BJ (cell line): ENCODE measurements at regions not wholly inside any gene's neighbourhood (a gene's known extent, or its start where the extent isn't known, plus 50 kb on each side); places are given as distances from the start of the nearest gene placed in this dataset.
"Not testable (repeated sequence)": the region's sequence is repeated elsewhere in the genome, so short reads cannot be mapped to it uniquely, and the experiment has no call there.

Source experiments
- CTCF ChIA-PET: fragments of 350-600 bp; formaldehyde crosslinking; extraction: SDS; loops from one replicate; lab custom pipeline; 2021; ENCODE audit warnings: antibody characterized with exemption, inconsistent platforms; lab: Yijun Ruan, JAX
- POLR2A ChIA-PET: fragments of 300-600 bp; sonication (Branson Sonifier 250); formaldehyde crosslinking; extraction: SDS; loops from one replicate; lab custom pipeline; 2021; ENCODE audit warnings: antibody characterized with exemption; lab: Charles Lee
- DNase-seq: peaks from one replicate; pipeline ENCODE4 v3.0.0-alpha.2; 2011; ENCODE audit warnings: low read depth
- H3K27me3 ChIP-seq: 2 replicates; pipeline ENCODE4 v1.6.0; 2011; ENCODE audit warnings: low read length; ENCODE audit not compliant: control insufficient read depth, insufficient read depth
- H3K36me3 ChIP-seq: 2 replicates; pipeline ENCODE4 v1.5.1; 2011; ENCODE audit warnings: low read length; ENCODE audit not compliant: control insufficient read depth, insufficient read depth
- H3K4me3 ChIP-seq: 2 replicates; pipeline ENCODE4 v1.5.1; 2011; ENCODE audit warnings: low read depth, mild to moderate bottlenecking, control low read depth, low read length
- CTCF ChIP-seq: IDR thresholded peaks from 2 replicates; pipeline ENCODE4 v1.5.1; 2011; ENCODE audit warnings: low read depth, mild to moderate bottlenecking, control low read depth, inconsistent platforms, low read length, moderate library complexity; ENCODE audit not compliant: insufficient read depth

- Histone ChIP-seq H3K36me3 (no peaks in the 10 kb centered on the region), H3K4me3 (no peak overlapping the region), H3K27me3 (peaks cover 40% of the 10 kb centered on the region)
- ChIA-PET POLR2A (no interaction called here), CTCF (interaction anchor here (0.7 to 2.1 kb wide), 6 partner anchors 12 to 100 kb away, joined by 3 to 11 read pairs (median 4); partner anchors contain the start of gene DLX3)
- DNase-seq: no peak
- no peak for TF ChIP-seq CTCF
These were observed 50.7 kb upstream of the TAC4 start for GRCh38 chr17:49898366-49899190.

GRCh38 chr17:49899191-49899485 is 51.3 kb upstream of the TAC4 start:
- no peak for DNase-seq
- TF ChIP-seq CTCF: peak; percentile 20; the same call in 1 of the 2 replicates
- POLR2A ChIA-PET: no interaction called here
- Histone ChIP-seq H3K36me3 (no peaks in the 10 kb centered on the region), H3K27me3 (peaks cover 42% of the 10 kb centered on the region), H3K4me3 (no peak overlapping the region)
- CTCF ChIA-PET: interaction anchor here (1.3 to 2.1 kb wide), 5 partner anchors 12 to 99 kb away, joined by 4 to 11 read pairs (median 5); partner anchors contain the start of gene DLX3

GRCh38 chr17:49899588-49899987 is 51.7 kb upstream of the TAC4 start:
- peaks cover 45% of the 10 kb centered on the region for H3K27me3 ChIP-seq
- POLR2A ChIA-PET: no interaction called here

GRCh38 chr17:49900801-49901200 is 52.9 kb upstream of the TAC4 start:
- H3K27me3 ChIP-seq: peaks cover 50% of the 10 kb centered on the region
- H3K36me3 ChIP-seq, H3K4me3 ChIP-seq, DNase-seq, POLR2A ChIA-PET: not testable (repeated sequence)
- CTCF ChIA-PET: interaction anchor here (0.8 to 1.2 kb wide), 2 partner anchors 96 to 98 kb away, joined by 3 read pairs; no protein-coding TSS in a partner anchor

More at GRCh38 chr17:49899588-49899987, 51.7 kb upstream of the TAC4 start:
- H3K4me3 ChIP-seq: no peak overlapping the region
- no peak for DNase-seq
- CTCF ChIA-PET: interaction anchor here (1.3 to 1.7 kb wide), 4 partner anchors 13 to 99 kb away, joined by 4 to 11 read pairs (median 4); partner anchors contain the start of gene DLX3
- H3K36me3 ChIP-seq: no peaks in the 10 kb centered on the region
- no peak for TF ChIP-seq CTCF

- Histone ChIP-seq H3K36me3 (no peaks in the 10 kb centered on the region), H3K4me3 (no peak overlapping the region), H3K27me3 (peaks cover 54% of the 10 kb centered on the region)
- POLR2A ChIA-PET: no interaction called here
- TF ChIP-seq CTCF: no peak
- CTCF ChIA-PET: interaction anchor here (0.8 to 1.2 kb wide), 2 partner anchors 95 to 97 kb away, joined by 3 read pairs; no protein-coding TSS in a partner anchor
- no peak for DNase-seq
These were observed 53.8 kb upstream of the TAC4 start for GRCh38 chr17:49901460-49902331.
